ENCODE measurements at regions not wholly inside any gene's neighbourhood (a gene's known extent, or its start where the extent isn't known, plus 50 kb on each side); places are given as distances from the start of the nearest gene placed in this dataset.

DNA sequence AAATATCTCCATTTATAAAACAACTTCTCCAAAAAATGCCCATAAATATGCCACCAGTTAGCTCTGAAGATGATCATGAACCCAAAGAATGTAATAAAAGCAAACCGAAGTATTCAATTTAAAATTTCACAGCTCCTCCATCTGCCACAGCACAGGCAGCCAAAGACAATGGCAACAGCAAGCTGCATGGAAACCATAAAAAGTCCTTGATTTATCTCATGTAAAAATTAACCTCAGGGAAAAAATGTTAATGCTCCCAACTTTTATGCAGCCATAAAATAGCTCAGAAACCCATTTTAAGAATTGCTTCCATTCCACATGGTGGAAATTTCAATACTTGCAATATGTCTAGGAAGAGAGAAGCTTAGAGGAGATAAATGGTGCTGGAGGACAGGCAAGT is 132.3 kb upstream of the ARHGEF9 start:
- no peaks in the 10 kb centered on the region for H3K36me3 ChIP-seq (ENCODE audit: insufficient read depth, low read length)
- no peak for DNase-seq (ENCODE audit: insufficient read length, low spot score, missing footprints)
- no peaks in the 10 kb centered on the region for H4K20me1 ChIP-seq (ENCODE audit: insufficient read depth, low read length)
- H3K79me2 ChIP-seq (ENCODE audit: insufficient read depth, low read length) = no peaks in the 10 kb centered on the region
- no peak overlapping the region for H3K27ac ChIP-seq (ENCODE audit: low read depth, low read length)
- H3K27me3 ChIP-seq (ENCODE audit: insufficient read depth, low read length) = no peaks in the 10 kb centered on the region
- TF ChIP-seq, protein P1, sequence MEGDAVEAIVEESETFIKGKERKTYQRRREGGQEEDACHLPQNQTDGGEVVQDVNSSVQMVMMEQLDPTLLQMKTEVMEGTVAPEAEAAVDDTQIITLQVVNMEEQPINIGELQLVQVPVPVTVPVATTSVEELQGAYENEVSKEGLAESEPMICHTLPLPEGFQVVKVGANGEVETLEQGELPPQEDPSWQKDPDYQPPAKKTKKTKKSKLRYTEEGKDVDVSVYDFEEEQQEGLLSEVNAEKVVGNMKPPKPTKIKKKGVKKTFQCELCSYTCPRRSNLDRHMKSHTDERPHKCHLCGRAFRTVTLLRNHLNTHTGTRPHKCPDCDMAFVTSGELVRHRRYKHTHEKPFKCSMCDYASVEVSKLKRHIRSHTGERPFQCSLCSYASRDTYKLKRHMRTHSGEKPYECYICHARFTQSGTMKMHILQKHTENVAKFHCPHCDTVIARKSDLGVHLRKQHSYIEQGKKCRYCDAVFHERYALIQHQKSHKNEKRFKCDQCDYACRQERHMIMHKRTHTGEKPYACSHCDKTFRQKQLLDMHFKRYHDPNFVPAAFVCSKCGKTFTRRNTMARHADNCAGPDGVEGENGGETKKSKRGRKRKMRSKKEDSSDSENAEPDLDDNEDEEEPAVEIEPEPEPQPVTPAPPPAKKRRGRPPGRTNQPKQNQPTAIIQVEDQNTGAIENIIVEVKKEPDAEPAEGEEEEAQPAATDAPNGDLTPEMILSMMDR (IDR thresholded peaks at IDR 0.05; ENCODE audit: extremely low read depth, low read depth, low read length) = no peak
- no peak overlapping the region for H2AFZ ChIP-seq (ENCODE audit: low read length)
- H3K4me2 ChIP-seq (ENCODE audit: insufficient read depth, low read length) = no peak overlapping the region
- H3K9me3 ChIP-seq (ENCODE audit: low read depth, low read length) = no peaks in the 10 kb centered on the region
- no peaks in the 10 kb centered on the region for H3K4me1 ChIP-seq (ENCODE audit: insufficient read depth, low read length)
- H3K4me3 ChIP-seq (ENCODE audit: insufficient read depth, low read length) = no peak overlapping the region

DNA sequence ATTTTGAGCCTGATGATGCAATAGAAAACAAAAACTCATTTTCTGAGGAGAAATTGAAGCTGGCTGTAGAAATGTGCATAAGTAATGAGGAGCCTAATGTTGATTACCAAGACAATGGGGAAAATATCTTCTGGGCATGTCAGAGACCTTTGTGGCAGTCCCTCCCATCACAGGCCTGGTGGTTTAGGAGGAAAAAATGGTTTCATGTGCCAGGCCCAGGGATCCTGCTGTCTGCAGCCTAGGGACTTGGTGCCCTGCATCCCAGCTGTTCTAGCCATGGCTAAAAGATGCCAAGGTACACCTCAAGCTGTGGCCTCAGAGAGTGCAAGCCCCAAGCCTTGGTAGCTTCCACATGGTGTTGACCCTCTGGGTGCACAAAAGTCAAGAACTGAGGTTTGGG is 128.7 kb upstream of the ARHGEF9 start:
- H3K4me2 ChIP-seq (ENCODE audit: insufficient read depth, low read length) = no peak overlapping the region
- TF ChIP-seq, protein P1 (IDR thresholded peaks at IDR 0.05; ENCODE audit: extremely low read depth, low read depth, low read length) = no peak
- no peaks in the 10 kb centered on the region for H4K20me1 ChIP-seq (ENCODE audit: insufficient read depth, low read length)
- H3K27ac ChIP-seq (ENCODE audit: low read depth, low read length) = no peak overlapping the region
- no peak overlapping the region for H3K4me3 ChIP-seq (ENCODE audit: insufficient read depth, low read length)
- H3K79me2 ChIP-seq (ENCODE audit: insufficient read depth, low read length) = no peaks in the 10 kb centered on the region
- H3K27me3 ChIP-seq (ENCODE audit: insufficient read depth, low read length) = no peaks in the 10 kb centered on the region
- no peak for DNase-seq (ENCODE audit: insufficient read length, low spot score, missing footprints)
- no peaks in the 10 kb centered on the region for H3K36me3 ChIP-seq (ENCODE audit: insufficient read depth, low read length)
- H2AFZ ChIP-seq (ENCODE audit: low read length) = no peak overlapping the region
- no peaks in the 10 kb centered on the region for H3K9me3 ChIP-seq (ENCODE audit: low read depth, low read length)
- no peaks in the 10 kb centered on the region for H3K4me1 ChIP-seq (ENCODE audit: insufficient read depth, low read length)

DNA sequence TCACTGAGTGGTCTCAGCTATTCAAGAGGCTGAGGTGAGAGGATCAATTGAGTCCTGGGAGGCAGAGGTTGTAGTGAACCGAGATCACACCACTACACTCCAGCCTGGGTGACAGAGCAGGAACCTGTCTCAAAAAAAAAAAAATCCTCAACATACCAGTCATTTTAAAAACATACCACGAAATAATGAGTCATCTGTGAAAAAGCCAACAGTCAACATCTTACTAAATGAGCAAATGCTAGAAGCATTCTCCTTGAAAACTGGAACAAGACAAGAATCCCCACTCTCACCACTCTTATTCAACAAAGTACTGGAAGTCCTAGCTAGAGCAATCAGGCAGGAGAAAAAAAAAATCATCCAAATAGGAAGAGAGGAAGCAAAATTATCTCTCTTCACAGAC is 104.0 kb upstream of the ARHGEF9 start:
- Histone ChIP-seq H3K36me3 (ENCODE audit: insufficient read depth, low read length) (no peaks in the 10 kb centered on the region), H2AFZ (ENCODE audit: low read length) (no peak overlapping the region), H3K9me3 (ENCODE audit: low read depth, low read length) (peaks cover 3% of the 10 kb centered on the region), H3K4me2 (ENCODE audit: insufficient read depth, low read length) (no peak overlapping the region), H3K27me3 (ENCODE audit: insufficient read depth, low read length) (no peaks in the 10 kb centered on the region), H3K4me3 (ENCODE audit: insufficient read depth, low read length) (no peak overlapping the region), H3K79me2 (ENCODE audit: insufficient read depth, low read length) (no peaks in the 10 kb centered on the region), H4K20me1 (ENCODE audit: insufficient read depth, low read length) (no peaks in the 10 kb centered on the region), H3K27ac (ENCODE audit: low read depth, low read length) (no peak overlapping the region), H3K4me1 (ENCODE audit: insufficient read depth, low read length) (peaks cover 3% of the 10 kb centered on the region)
- DNase-seq (ENCODE audit: insufficient read length, low spot score, missing footprints) = no peak
- TF ChIP-seq, protein P1 (IDR thresholded peaks at IDR 0.05; ENCODE audit: extremely low read depth, low read depth, low read length) = no peak

DNA sequence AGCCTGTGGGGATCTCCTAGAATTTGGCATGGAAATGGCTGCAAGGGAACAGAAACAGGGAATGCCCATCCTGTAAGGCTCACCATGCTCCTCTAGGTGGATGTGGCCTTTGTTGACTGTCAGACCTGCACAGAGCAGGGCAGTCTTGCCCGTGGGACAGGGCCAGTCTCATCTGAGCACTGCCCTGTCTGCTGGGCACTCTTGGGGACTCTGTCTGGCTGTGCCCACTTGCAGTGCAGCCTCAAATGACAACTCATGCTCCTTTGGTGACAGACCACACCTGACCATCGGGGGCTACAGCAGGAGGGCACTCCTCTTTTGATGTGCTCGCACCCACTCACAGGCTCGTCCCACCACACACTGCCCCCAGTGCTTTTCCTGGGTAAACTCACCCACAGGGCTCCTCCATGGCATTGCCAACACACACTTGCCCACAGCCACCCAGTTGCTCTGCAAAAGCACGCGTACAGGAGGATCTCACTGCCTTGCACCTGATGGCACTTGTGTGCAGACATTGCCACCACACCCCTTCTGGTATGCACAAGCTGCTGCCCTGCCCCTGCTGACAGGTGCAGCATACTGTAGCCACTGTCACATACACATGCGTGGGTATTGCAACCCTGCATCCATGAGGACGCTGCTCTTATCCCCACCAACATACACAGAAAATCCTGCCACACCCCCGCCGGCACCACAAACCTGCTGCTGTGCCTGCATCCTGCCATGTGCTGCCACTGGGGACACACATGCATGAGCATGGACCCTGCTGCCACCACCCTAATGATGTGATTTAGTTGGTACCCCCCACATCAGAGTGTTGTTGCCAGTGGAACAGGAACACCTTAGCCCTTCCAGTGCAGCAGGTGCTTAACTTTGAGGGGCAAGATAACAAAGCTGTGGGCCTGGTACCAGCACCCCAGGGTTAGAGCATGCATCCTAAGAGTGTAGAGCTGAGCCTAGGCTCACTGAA is 100.1 kb upstream of the ARHGEF9 start:
- Histone ChIP-seq H3K4me1 (ENCODE audit: insufficient read depth, low read length) (peaks cover 3% of the 10 kb centered on the region), H3K27me3 (ENCODE audit: insufficient read depth, low read length) (no peaks in the 10 kb centered on the region), H3K9me3 (ENCODE audit: low read depth, low read length) (no peaks in the 10 kb centered on the region), H3K27ac (ENCODE audit: low read depth, low read length) (no peak overlapping the region), H3K4me3 (ENCODE audit: insufficient read depth, low read length) (no peak overlapping the region), H3K36me3 (ENCODE audit: insufficient read depth, low read length) (no peaks in the 10 kb centered on the region), H2AFZ (ENCODE audit: low read length) (no peak overlapping the region), H4K20me1 (ENCODE audit: insufficient read depth, low read length) (no peaks in the 10 kb centered on the region), H3K4me2 (ENCODE audit: insufficient read depth, low read length) (no peak overlapping the region), H3K79me2 (ENCODE audit: insufficient read depth, low read length) (no peaks in the 10 kb centered on the region)
- DNase-seq (ENCODE audit: insufficient read length, low spot score, missing footprints) = no peak
- TF ChIP-seq, protein P1 (IDR thresholded peaks at IDR 0.05; ENCODE audit: extremely low read depth, low read depth, low read length) = no peak

Measured in osteoblast (primary cell).